ENCODE measurements at regions not wholly inside any gene's neighbourhood (a gene's known extent, or its start where the extent isn't known, plus 50 kb on each side); places are given as distances from the start of the nearest gene placed in this dataset.
"Not testable (repeated sequence)": the region's sequence is repeated elsewhere in the genome, so short reads cannot be mapped to it uniquely, and the experiment has no call there.

DNA sequence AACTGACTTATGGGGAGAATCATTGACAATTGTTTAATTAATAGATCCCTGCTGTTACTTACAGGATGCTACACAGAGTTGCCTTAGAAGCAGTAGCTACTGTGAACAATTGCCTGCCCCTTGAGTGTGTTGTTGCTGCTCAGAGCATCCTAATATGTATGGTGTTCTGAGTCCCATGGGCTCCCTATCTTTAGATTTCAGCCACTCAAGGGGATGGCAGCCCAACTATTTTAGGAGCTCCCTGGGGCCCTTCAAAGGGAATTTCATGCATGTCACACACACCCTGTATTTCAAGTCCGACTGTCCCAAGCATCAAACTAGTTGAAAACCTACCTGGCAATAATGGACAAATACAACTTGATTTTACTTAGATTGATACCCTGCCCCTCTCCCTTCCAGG is 111.2 kb downstream of the NOC3L start:
- Histone ChIP-seq H3K9me2 (replicated peaks; ENCODE audit: insufficient read depth, low read length) (no peaks in the 10 kb centered on the region), H3K27ac (ENCODE audit: low read length) (no peak overlapping the region), H3K9ac (ENCODE audit: low read length) (no peak overlapping the region), H3K36me3 (replicated peaks; ENCODE audit: insufficient read depth, low read length) (no peaks in the 10 kb centered on the region), H3K4me3 (ENCODE audit: low read length) (no peak overlapping the region), H3K27me3 (replicated peaks; ENCODE audit: insufficient read depth, low read length) (no peaks in the 10 kb centered on the region), H3K9me3 (replicated peaks; ENCODE audit: insufficient read depth, low read length) (no peaks in the 10 kb centered on the region), H2AFZ (ENCODE audit: low read length) (no peak overlapping the region), H3F3A (ENCODE audit: insufficient read depth, low read length) (no peaks in the 10 kb centered on the region), H3K4me2 (ENCODE audit: low read depth, low read length) (no peak overlapping the region), H4K20me1 (ENCODE audit: insufficient read depth, low read length) (no peaks in the 10 kb centered on the region), H3K79me2 (ENCODE audit: low read length) (no peaks in the 10 kb centered on the region), H3K4me1 (ENCODE audit: low read length) (no peaks in the 10 kb centered on the region)
- TF ChIP-seq EZH2phosphoT487 (IDR thresholded peaks at IDR 0.05; ENCODE audit: low read length) (no peak), EZH2 (optimal IDR thresholded peaks at IDR 0.05; ENCODE audit: low read depth, low read length) (no peak)
- TF ChIP-seq, protein P1, sequence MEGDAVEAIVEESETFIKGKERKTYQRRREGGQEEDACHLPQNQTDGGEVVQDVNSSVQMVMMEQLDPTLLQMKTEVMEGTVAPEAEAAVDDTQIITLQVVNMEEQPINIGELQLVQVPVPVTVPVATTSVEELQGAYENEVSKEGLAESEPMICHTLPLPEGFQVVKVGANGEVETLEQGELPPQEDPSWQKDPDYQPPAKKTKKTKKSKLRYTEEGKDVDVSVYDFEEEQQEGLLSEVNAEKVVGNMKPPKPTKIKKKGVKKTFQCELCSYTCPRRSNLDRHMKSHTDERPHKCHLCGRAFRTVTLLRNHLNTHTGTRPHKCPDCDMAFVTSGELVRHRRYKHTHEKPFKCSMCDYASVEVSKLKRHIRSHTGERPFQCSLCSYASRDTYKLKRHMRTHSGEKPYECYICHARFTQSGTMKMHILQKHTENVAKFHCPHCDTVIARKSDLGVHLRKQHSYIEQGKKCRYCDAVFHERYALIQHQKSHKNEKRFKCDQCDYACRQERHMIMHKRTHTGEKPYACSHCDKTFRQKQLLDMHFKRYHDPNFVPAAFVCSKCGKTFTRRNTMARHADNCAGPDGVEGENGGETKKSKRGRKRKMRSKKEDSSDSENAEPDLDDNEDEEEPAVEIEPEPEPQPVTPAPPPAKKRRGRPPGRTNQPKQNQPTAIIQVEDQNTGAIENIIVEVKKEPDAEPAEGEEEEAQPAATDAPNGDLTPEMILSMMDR (IDR thresholded peaks at IDR 0.05; ENCODE audit: low read length), result no peak
- no peak for DNase-seq

DNA sequence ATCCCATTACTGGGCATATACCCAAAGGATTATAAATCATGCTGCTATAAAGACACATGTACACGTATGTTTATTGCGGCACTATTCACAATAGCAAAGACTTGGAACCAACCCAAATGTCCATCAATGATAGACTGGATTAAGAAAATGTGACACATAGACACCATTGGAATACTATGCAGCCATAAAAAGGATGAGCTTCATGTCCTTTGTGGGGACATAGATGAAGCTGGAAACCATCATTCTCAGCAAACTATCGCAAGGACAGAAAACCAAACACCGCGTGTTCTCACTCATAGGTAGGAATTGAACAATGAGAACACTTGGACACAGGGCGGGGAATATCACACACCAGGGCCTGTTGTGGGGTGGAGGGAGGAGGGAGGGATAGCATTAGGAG is 105.3 kb downstream of the NOC3L start:
- H3K27ac ChIP-seq (ENCODE audit: low read length); H3K27me3 ChIP-seq (replicated peaks; ENCODE audit: insufficient read depth, low read length); H3K9me3 ChIP-seq (replicated peaks; ENCODE audit: insufficient read depth, low read length); H3K4me1 ChIP-seq (ENCODE audit: low read length); H3K36me3 ChIP-seq (replicated peaks; ENCODE audit: insufficient read depth, low read length); H3K79me2 ChIP-seq (ENCODE audit: low read length); H3F3A ChIP-seq (ENCODE audit: insufficient read depth, low read length); H3K9me2 ChIP-seq (replicated peaks; ENCODE audit: insufficient read depth, low read length); H3K9ac ChIP-seq (ENCODE audit: low read length); H3K4me2 ChIP-seq (ENCODE audit: low read depth, low read length); DNase-seq; H4K20me1 ChIP-seq (ENCODE audit: insufficient read depth, low read length); H3K4me3 ChIP-seq (ENCODE audit: low read length); H2AFZ ChIP-seq (ENCODE audit: low read length): not testable (repeated sequence)

DNA sequence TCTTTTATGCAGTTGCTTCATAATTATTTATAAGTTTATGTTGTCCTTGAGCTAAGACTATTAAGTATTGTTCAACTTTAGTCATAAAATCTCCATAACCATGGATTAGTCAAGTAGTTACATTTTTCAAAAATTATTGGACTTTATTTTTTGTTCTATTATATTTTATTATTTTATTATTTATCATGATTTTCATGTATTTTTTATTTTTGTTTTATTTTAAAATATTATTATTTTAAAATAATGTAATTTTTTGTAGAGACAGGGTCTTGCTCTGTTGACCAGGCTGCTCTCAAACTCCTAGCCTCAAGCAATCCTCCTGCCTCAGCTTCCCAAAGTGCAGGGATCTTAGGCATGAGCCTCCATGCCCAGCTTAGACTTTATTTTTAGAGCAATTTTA is 102.3 kb downstream of the NOC3L start:
- no peaks in the 10 kb centered on the region for H3K4me1 ChIP-seq (ENCODE audit: low read length)
- no peaks in the 10 kb centered on the region for H3K36me3 ChIP-seq (replicated peaks; ENCODE audit: insufficient read depth, low read length)
- no peak overlapping the region for H3K9ac ChIP-seq (ENCODE audit: low read length)
- H3K9me2 ChIP-seq (replicated peaks; ENCODE audit: insufficient read depth, low read length), result no peaks in the 10 kb centered on the region
- no peak overlapping the region for H2AFZ ChIP-seq (ENCODE audit: low read length)
- H4K20me1 ChIP-seq (ENCODE audit: insufficient read depth, low read length), result no peaks in the 10 kb centered on the region
- no peak overlapping the region for H3K4me2 ChIP-seq (ENCODE audit: low read depth, low read length)
- H3K27ac ChIP-seq (ENCODE audit: low read length), result no peak overlapping the region
- H3K4me3 ChIP-seq (ENCODE audit: low read length), result no peak overlapping the region
- H3K9me3 ChIP-seq (replicated peaks; ENCODE audit: insufficient read depth, low read length), result no peaks in the 10 kb centered on the region
- no peaks in the 10 kb centered on the region for H3F3A ChIP-seq (ENCODE audit: insufficient read depth, low read length)
- H3K79me2 ChIP-seq (ENCODE audit: low read length), result no peaks in the 10 kb centered on the region
- no peak for DNase-seq
- TF ChIP-seq, protein P1 (IDR thresholded peaks at IDR 0.05; ENCODE audit: low read length), result no peak
- no peak for TF ChIP-seq EZH2 (optimal IDR thresholded peaks at IDR 0.05; ENCODE audit: low read depth, low read length)
- TF ChIP-seq EZH2phosphoT487 (IDR thresholded peaks at IDR 0.05; ENCODE audit: low read length), result no peak
- H3K27me3 ChIP-seq (replicated peaks; ENCODE audit: insufficient read depth, low read length), result no peaks in the 10 kb centered on the region

DNA sequence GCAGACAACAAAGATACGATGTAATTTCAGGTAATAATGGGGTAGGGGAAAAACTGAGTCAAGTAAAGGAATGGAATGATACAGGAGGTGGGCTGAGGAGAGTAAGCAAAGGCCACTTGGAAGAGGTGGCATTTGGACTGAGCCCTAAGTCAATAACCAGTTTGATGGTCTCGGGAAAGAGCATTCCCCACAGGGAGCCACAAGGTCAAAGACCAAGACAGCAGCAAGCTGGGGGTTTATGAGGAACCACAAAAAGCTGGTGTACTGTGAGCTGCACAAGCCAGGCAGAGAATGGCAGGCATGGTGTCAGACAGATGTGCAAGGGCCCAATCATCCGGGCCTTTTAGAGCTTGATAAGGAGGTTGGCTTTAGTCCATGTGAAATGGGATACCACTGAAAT is 98.7 kb downstream of the NOC3L start:
- Histone ChIP-seq H3K9me2 (replicated peaks; ENCODE audit: insufficient read depth, low read length) (no peaks in the 10 kb centered on the region), H3F3A (ENCODE audit: insufficient read depth, low read length) (no peaks in the 10 kb centered on the region), H2AFZ (ENCODE audit: low read length) (no peak overlapping the region), H3K4me3 (ENCODE audit: low read length) (no peak overlapping the region), H3K9me3 (replicated peaks; ENCODE audit: insufficient read depth, low read length) (no peaks in the 10 kb centered on the region), H3K27ac (ENCODE audit: low read length) (no peak overlapping the region), H4K20me1 (ENCODE audit: insufficient read depth, low read length) (no peaks in the 10 kb centered on the region), H3K4me2 (ENCODE audit: low read depth, low read length) (no peak overlapping the region), H3K36me3 (replicated peaks; ENCODE audit: insufficient read depth, low read length) (no peaks in the 10 kb centered on the region), H3K9ac (ENCODE audit: low read length) (no peak overlapping the region), H3K27me3 (replicated peaks; ENCODE audit: insufficient read depth, low read length) (no peaks in the 10 kb centered on the region), H3K79me2 (ENCODE audit: low read length) (no peaks in the 10 kb centered on the region), H3K4me1 (ENCODE audit: low read length) (no peaks in the 10 kb centered on the region)
- no peak for DNase-seq
- TF ChIP-seq EZH2phosphoT487 (IDR thresholded peaks at IDR 0.05; ENCODE audit: low read length) (no peak), EZH2 (optimal IDR thresholded peaks at IDR 0.05; ENCODE audit: low read depth, low read length) (no peak)
- TF ChIP-seq, protein P1 (IDR thresholded peaks at IDR 0.05; ENCODE audit: low read length), result no peak
